Fibroblast of lung (primary cell): ENCODE measurements at regions not wholly inside any gene's neighbourhood (a gene's known extent, or its start where the extent isn't known, plus 50 kb on each side); places are given as distances from the start of the nearest gene placed in this dataset.

Source experiments
- DNase-seq, 2 donors: peaks; one replicate each; pipeline versions ENCODE4 v3.0.0 to v3.0.0-alpha.2; 2010; ENCODE audit warnings: low read depth in 2 of 2
- H2AFZ ChIP-seq: 2 replicates; pipeline ENCODE4 v1.5.1; 2012; ENCODE audit warnings: low read length, control low read depth, inconsistent platforms
- H3K27ac ChIP-seq: 2 replicates; pipeline ENCODE4 v1.5.1; 2011; ENCODE audit warnings: low read length, control low read depth; ENCODE audit not compliant: insufficient read depth
- H3K27me3 ChIP-seq: 2 replicates; pipeline ENCODE4 v1.5.1; 2011; ENCODE audit warnings: mild to moderate bottlenecking, low read length; ENCODE audit not compliant: control insufficient read depth, insufficient read depth
- H3K36me3 ChIP-seq: 2 replicates; pipeline ENCODE4 v1.5.1; 2011; ENCODE audit warnings: low read length; ENCODE audit not compliant: control insufficient read depth, insufficient read depth
- H3K4me1 ChIP-seq: 2 replicates; pipeline ENCODE4 v1.5.1; 2011; ENCODE audit warnings: low read length; ENCODE audit not compliant: control insufficient read depth, insufficient read depth; ENCODE audit errors: extremely low read depth
- H3K4me2 ChIP-seq: 2 replicates; pipeline ENCODE4 v1.5.1; 2011; ENCODE audit warnings: low read length, control low read depth; ENCODE audit not compliant: insufficient read depth; ENCODE audit errors: extremely low read depth
- H3K4me3 ChIP-seq, 4 experiments: fragments of 200-600 bp in 1 of 4; sonication (generic) in 1 of 4; replicated peaks in 1 of 4; 2 replicates each; pipeline ENCODE4 v1.5.1; 2011 to 2016; ENCODE audit warnings: low read length in 4 of 4, low read depth in 3 of 4, mild to moderate bottlenecking in 3 of 4, control low read depth in 2 of 4, inconsistent platforms in 1 of 4, mixed read lengths in 1 of 4; ENCODE audit not compliant: insufficient read depth in 1 of 4; ENCODE audit errors: control extremely low read depth in 1 of 4
- H3K79me2 ChIP-seq: 2 replicates; pipeline ENCODE4 v1.5.1; 2012; ENCODE audit warnings: mild to moderate bottlenecking, low read length, inconsistent platforms; ENCODE audit not compliant: control insufficient read depth, insufficient read depth
- H3K9ac ChIP-seq: 2 replicates; pipeline ENCODE4 v1.5.1; 2011; ENCODE audit warnings: mild to moderate bottlenecking, low read length, control low read depth; ENCODE audit not compliant: insufficient read depth
- H3K9me3 ChIP-seq: 2 replicates; pipeline ENCODE4 v1.5.1; 2012; ENCODE audit warnings: low read depth, low read length; ENCODE audit not compliant: control insufficient read depth, insufficient read depth
- H4K20me1 ChIP-seq: 2 replicates; pipeline ENCODE4 v1.5.1; 2011; ENCODE audit warnings: low read length; ENCODE audit not compliant: control insufficient read depth, insufficient read depth; ENCODE audit errors: extremely low read depth
- CTCF ChIP-seq, 2 donors: IDR thresholded peaks in 1 of 2; conservative IDR thresholded peaks in 1 of 2; 1 replicate in 1 of 2; 2 replicates in 1 of 2; pipeline ENCODE4 v1.5.1; 2011 to 2012; ENCODE audit warnings: low read length in 2 of 2, control low read depth in 1 of 2, inconsistent platforms in 1 of 2, low read depth in 1 of 2, mild to moderate bottlenecking in 1 of 2
- EZH2 ChIP-seq: IDR thresholded peaks from 2 replicates; pipeline ENCODE4 v1.5.1; 2012; ENCODE audit warnings: low read length, control low read depth, mild to moderate bottlenecking; ENCODE audit errors: missing control alignments

GRCh38 chr15:81562986-81563385, 189.0 kb upstream of the TMC3 start:
- Histone ChIP-seq H3K79me2 (no peaks in the 10 kb centered on the region), H3K4me1 (no peaks in the 10 kb centered on the region), H3K9ac (no peak overlapping the region), H2AFZ (no peak overlapping the region), H3K27ac (no peak overlapping the region), H3K4me2 (no peak overlapping the region), H3K4me3 (no peak overlapping the region), H3K9me3 (no peaks in the 10 kb centered on the region), H3K27me3 (no peaks in the 10 kb centered on the region), H3K36me3 (no peaks in the 10 kb centered on the region), H4K20me1 (no peaks in the 10 kb centered on the region)
- no peak for TF ChIP-seq EZH2
- TF ChIP-seq CTCF (conservative IDR thresholded peaks at IDR 0.05 in 1 of 2, IDR thresholded peaks at IDR 0.05 in 1 of 2; ENCODE audit: low read depth in 1 of 2, low read length in 2 of 2): no peak
- DNase-seq: peak in 1 of 2 donors; percentile 35

GRCh38 chr15:81560405-81560804, 186.4 kb upstream of the TMC3 start:
- H3K36me3 ChIP-seq: no peaks in the 10 kb centered on the region
- H3K27ac ChIP-seq: no peak overlapping the region
- peak in 1 of 2 donors; percentile 12 for DNase-seq
- no peak for TF ChIP-seq CTCF (conservative IDR thresholded peaks at IDR 0.05 in 1 of 2, IDR thresholded peaks at IDR 0.05 in 1 of 2; ENCODE audit: low read depth in 1 of 2, low read length in 2 of 2)
- no peak for TF ChIP-seq EZH2
- no peak overlapping the region for H3K9ac ChIP-seq
- H3K4me1 ChIP-seq: no peaks in the 10 kb centered on the region
- no peak overlapping the region for H2AFZ ChIP-seq
- no peak overlapping the region for H3K4me2 ChIP-seq
- no peaks in the 10 kb centered on the region for H3K9me3 ChIP-seq
- H3K27me3 ChIP-seq: no peaks in the 10 kb centered on the region
- H4K20me1 ChIP-seq: no peaks in the 10 kb centered on the region
- no peak overlapping the region for H3K4me3 ChIP-seq
- no peaks in the 10 kb centered on the region for H3K79me2 ChIP-seq

GRCh38 chr15:81558056-81558455, 184.0 kb upstream of the TMC3 start:
- H3K4me2 ChIP-seq: no peak overlapping the region
- no peaks in the 10 kb centered on the region for H3K4me1 ChIP-seq
- H3K9me3 ChIP-seq: no peaks in the 10 kb centered on the region
- H3K4me3 ChIP-seq: no peak overlapping the region
- DNase-seq: no peak
- no peak overlapping the region for H3K9ac ChIP-seq
- no peak for TF ChIP-seq CTCF (conservative IDR thresholded peaks at IDR 0.05 in 1 of 2, IDR thresholded peaks at IDR 0.05 in 1 of 2; ENCODE audit: low read depth in 1 of 2, low read length in 2 of 2)
- no peak for TF ChIP-seq EZH2
- H3K27ac ChIP-seq: no peak overlapping the region
- no peaks in the 10 kb centered on the region for H3K27me3 ChIP-seq
- H4K20me1 ChIP-seq: no peaks in the 10 kb centered on the region
- H3K36me3 ChIP-seq: no peaks in the 10 kb centered on the region
- H3K79me2 ChIP-seq: no peaks in the 10 kb centered on the region
- H2AFZ ChIP-seq: no peak overlapping the region
